AG04449 (cell line): ENCODE measurements at regions not wholly inside any gene's neighbourhood (a gene's known extent, or its start where the extent isn't known, plus 50 kb on each side); places are given as distances from the start of the nearest gene placed in this dataset.

Experiments used
- CTCF ChIA-PET: fragments of 350-600 bp; formaldehyde crosslinking; extraction: SDS; loops from one replicate; lab custom pipeline; 2021; ENCODE audit warnings: antibody characterized with exemption; lab: Yijun Ruan, JAX
- POLR2A ChIA-PET: fragments of 400-600, 350-600 bp; formaldehyde crosslinking; extraction: SDS; loops from one replicate; lab custom pipeline; 2020; ENCODE audit warnings: antibody characterized with exemption, inconsistent platforms; lab: Yijun Ruan, JAX
- DNase-seq: peaks from one replicate; pipeline ENCODE4 v3.0.0-alpha.2; 2010; ENCODE audit warnings: low read depth, low spot score
- H3K4me3 ChIP-seq: 2 replicates; pipeline ENCODE4 v1.5.1; 2011; ENCODE audit warnings: low read depth, mild to moderate bottlenecking, control low read depth, low read length
- CTCF ChIP-seq: IDR thresholded peaks from one replicate; pipeline ENCODE4 v1.5.1; 2011; ENCODE audit warnings: mild to moderate bottlenecking, moderate library complexity, low read length, control low read depth, inconsistent platforms; ENCODE audit not compliant: insufficient read depth; ENCODE audit errors: missing control alignments

- H3K4me3 ChIP-seq = no peak overlapping the region
- TF ChIP-seq CTCF = no peak
- DNase-seq = no peak
- ChIA-PET POLR2A (no interaction called here), CTCF (interaction anchor here (1.5 kb wide), 1 partner anchor 24 kb away, joined by 3 read pairs; no protein-coding TSS in a partner anchor)
Measured at GRCh38 chr5:124550731-124551130, 195.7 kb downstream of the ZNF608 start.

GRCh38 chr5:124549891-124550436, 196.5 kb downstream of the ZNF608 start:
- H3K4me3 ChIP-seq = no peak overlapping the region
- no peak for TF ChIP-seq CTCF
- POLR2A ChIA-PET = no interaction called here
- DNase-seq = no peak
- CTCF ChIA-PET = interaction anchor here (1.5 kb wide), 1 partner anchor 25 kb away, joined by 3 read pairs; no protein-coding TSS in a partner anchor

GRCh38 chr5:124546643-124547042, 199.8 kb downstream of the ZNF608 start:
- POLR2A ChIA-PET = no interaction called here

GRCh38 chr5:124544366-124545055, 201.9 kb downstream of the ZNF608 start:
- H3K4me3 ChIP-seq = no peak overlapping the region
- no peak for TF ChIP-seq CTCF
- ChIA-PET CTCF (no interaction called here), POLR2A (no interaction called here)
- DNase-seq = no peak

More at GRCh38 chr5:124546643-124547042, 199.8 kb downstream of the ZNF608 start:
- no peak overlapping the region for H3K4me3 ChIP-seq
- no peak for DNase-seq
- no peak for TF ChIP-seq CTCF
- CTCF ChIA-PET = no interaction called here

GRCh38 chr5:124538931-124539330, 207.5 kb downstream of the ZNF608 start:
- ChIA-PET POLR2A (no interaction called here), CTCF (no interaction called here)
- no peak overlapping the region for H3K4me3 ChIP-seq
- DNase-seq = no peak
- TF ChIP-seq CTCF = no peak

GRCh38 chr5:124538191-124538590, 208.2 kb downstream of the ZNF608 start:
- TF ChIP-seq CTCF = no peak
- no peak overlapping the region for H3K4me3 ChIP-seq
- no peak for DNase-seq
- POLR2A ChIA-PET = no interaction called here
- CTCF ChIA-PET = no interaction called here
